Glutamatergic neuron (in vitro differentiated cells): ENCODE measurements at regions not wholly inside any gene's neighbourhood (a gene's known extent, or its start where the extent isn't known, plus 50 kb on each side); places are given as distances from the start of the nearest gene placed in this dataset.

Source experiments
- DNase-seq: peaks from one replicate; pipeline ENCODE4 v3.0.0; 2022
- H3K27ac Mint-ChIP-seq: one replicate; pipeline ENCODE4 v1.8.0; 2020; ENCODE audit warnings: mild to moderate bottlenecking, mixed read lengths, inconsistent platforms; ENCODE audit not compliant: unreplicated experiment
- H3K27me3 Mint-ChIP-seq: one replicate; pipeline ENCODE4 v1.8.0; 2020; ENCODE audit warnings: mild to moderate bottlenecking, moderate library complexity, mixed read lengths, inconsistent platforms; ENCODE audit not compliant: unreplicated experiment
- H3K36me3 Mint-ChIP-seq: one replicate; pipeline ENCODE4 v1.8.0; 2020; ENCODE audit warnings: mild to moderate bottlenecking, mixed read lengths, inconsistent platforms; ENCODE audit not compliant: unreplicated experiment
- H3K4me1 Mint-ChIP-seq: one replicate; pipeline ENCODE4 v1.8.0; 2020; ENCODE audit warnings: mild to moderate bottlenecking, low read depth, mixed read lengths, inconsistent platforms; ENCODE audit not compliant: unreplicated experiment
- H3K4me3 Mint-ChIP-seq: one replicate; pipeline ENCODE4 v1.8.0; 2020; ENCODE audit warnings: mild to moderate bottlenecking, mixed read lengths, inconsistent platforms; ENCODE audit not compliant: unreplicated experiment
- H3K9me3 Mint-ChIP-seq: one replicate; pipeline ENCODE4 v1.8.0; 2020; ENCODE audit warnings: mild to moderate bottlenecking, moderate library complexity, mixed read lengths, inconsistent platforms; ENCODE audit not compliant: unreplicated experiment
- TF ChIP-seq, protein P1 (sequence below): fragments of 200-600 bp; sonication (generic); IDR thresholded peaks from one replicate; pipeline ENCODE4 v1.5.0; 2021; ENCODE audit not compliant: partially characterized antibody, unreplicated experiment

DNA sequence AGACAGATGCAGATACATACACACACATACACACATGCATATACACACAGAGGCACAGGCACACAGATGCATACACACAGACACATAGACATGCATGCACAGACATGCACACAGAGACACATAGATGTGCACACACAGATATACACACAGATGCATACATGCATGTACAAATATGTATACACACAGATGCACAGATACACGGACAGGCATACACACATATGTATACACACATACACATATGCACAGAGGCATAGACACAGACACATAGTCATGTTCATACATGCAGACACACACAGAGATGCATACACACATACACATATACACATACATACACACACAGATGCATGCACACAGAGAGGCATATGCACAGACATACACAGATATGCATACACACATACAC is 437.3 kb upstream of the SMIM21 start:
- peaks cover 8% of the 10 kb centered on the region for H3K9me3 Mint-ChIP-seq
- H3K36me3 Mint-ChIP-seq: no peaks in the 10 kb centered on the region
- H3K27ac Mint-ChIP-seq: no peak overlapping the region
- no peaks in the 10 kb centered on the region for H3K27me3 Mint-ChIP-seq
- no peak overlapping the region for H3K4me3 Mint-ChIP-seq
- H3K4me1 Mint-ChIP-seq: no peaks in the 10 kb centered on the region
- DNase-seq: no peak
- TF ChIP-seq, protein P1, sequence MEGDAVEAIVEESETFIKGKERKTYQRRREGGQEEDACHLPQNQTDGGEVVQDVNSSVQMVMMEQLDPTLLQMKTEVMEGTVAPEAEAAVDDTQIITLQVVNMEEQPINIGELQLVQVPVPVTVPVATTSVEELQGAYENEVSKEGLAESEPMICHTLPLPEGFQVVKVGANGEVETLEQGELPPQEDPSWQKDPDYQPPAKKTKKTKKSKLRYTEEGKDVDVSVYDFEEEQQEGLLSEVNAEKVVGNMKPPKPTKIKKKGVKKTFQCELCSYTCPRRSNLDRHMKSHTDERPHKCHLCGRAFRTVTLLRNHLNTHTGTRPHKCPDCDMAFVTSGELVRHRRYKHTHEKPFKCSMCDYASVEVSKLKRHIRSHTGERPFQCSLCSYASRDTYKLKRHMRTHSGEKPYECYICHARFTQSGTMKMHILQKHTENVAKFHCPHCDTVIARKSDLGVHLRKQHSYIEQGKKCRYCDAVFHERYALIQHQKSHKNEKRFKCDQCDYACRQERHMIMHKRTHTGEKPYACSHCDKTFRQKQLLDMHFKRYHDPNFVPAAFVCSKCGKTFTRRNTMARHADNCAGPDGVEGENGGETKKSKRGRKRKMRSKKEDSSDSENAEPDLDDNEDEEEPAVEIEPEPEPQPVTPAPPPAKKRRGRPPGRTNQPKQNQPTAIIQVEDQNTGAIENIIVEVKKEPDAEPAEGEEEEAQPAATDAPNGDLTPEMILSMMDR: no peak

DNA sequence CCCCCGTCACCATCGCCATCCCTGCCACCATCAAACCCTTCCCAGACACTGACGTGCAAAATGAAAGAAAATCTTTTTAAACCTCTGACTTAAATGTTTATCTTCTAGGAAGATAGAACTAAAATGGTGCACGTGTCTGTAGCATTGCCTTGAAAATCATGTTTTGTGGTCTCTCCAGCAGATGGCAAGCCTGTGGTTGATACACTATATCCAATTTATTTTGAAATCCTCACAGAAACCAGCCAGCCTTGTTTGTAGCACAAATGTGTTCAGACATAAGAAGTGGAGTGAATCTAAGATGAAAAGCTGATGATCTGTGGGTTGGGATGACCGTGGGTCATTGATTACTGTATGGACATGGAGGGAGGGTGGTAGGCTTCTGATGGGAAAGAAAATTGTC is 436.2 kb upstream of the SMIM21 start:
- Mint-ChIP-seq H3K9me3 (peaks cover 8% of the 10 kb centered on the region), H3K27ac (no peak overlapping the region), H3K4me1 (no peaks in the 10 kb centered on the region), H3K27me3 (no peaks in the 10 kb centered on the region), H3K4me3 (no peak overlapping the region), H3K36me3 (no peaks in the 10 kb centered on the region)
- no peak for DNase-seq
- TF ChIP-seq, protein P1: no peak

DNA sequence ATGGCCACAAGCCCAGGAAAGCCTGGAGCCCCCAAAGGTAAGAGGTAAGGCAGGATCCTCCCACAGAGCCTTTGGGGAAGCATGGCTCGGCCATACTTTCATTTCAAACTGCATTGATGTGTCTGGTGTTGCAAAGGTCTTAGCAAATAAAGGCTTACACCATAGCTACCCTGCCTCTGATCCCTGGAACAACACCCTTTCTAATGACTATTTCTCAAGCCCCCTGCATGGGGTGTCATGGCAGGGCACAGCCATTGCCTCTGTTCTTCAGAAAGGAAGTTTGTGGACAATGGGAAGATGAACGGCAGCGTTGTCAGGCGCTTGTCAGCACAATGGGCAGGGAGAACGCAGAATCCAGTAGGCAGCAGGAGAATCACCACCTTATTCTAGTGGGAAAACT is 435.0 kb upstream of the SMIM21 start:
- H3K27me3 Mint-ChIP-seq: no peaks in the 10 kb centered on the region
- H3K4me3 Mint-ChIP-seq: no peak overlapping the region
- no peak overlapping the region for H3K27ac Mint-ChIP-seq
- TF ChIP-seq, protein P1: no peak
- no peak for DNase-seq
- no peaks in the 10 kb centered on the region for H3K4me1 Mint-ChIP-seq
- H3K36me3 Mint-ChIP-seq: no peaks in the 10 kb centered on the region
- H3K9me3 Mint-ChIP-seq: peaks cover 8% of the 10 kb centered on the region

DNA sequence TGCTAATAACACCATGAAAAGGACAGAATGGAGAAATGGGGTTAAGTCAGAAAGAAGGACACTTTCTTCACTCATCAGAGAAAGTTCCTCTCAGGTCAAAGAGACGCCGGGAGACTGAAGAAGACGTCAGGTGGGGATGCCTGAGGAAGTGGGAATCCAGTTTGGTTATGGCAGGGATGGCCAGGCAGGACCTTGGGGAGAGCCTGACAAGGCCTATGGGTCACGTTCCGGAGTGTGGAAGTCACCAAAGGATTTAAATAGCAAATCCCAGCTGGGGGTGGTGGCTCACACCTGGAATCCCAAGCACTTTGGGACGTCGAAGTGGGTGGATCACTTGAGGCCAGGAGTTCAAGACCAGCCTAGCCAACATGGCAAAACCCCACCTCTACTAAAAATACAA is 432.7 kb upstream of the SMIM21 start:
- Mint-ChIP-seq H3K36me3 (no peaks in the 10 kb centered on the region), H3K27me3 (no peaks in the 10 kb centered on the region), H3K27ac (no peak overlapping the region), H3K9me3 (peaks cover 8% of the 10 kb centered on the region), H3K4me1 (no peaks in the 10 kb centered on the region), H3K4me3 (no peak overlapping the region)
- DNase-seq: no peak
- TF ChIP-seq, protein P1: no peak

DNA sequence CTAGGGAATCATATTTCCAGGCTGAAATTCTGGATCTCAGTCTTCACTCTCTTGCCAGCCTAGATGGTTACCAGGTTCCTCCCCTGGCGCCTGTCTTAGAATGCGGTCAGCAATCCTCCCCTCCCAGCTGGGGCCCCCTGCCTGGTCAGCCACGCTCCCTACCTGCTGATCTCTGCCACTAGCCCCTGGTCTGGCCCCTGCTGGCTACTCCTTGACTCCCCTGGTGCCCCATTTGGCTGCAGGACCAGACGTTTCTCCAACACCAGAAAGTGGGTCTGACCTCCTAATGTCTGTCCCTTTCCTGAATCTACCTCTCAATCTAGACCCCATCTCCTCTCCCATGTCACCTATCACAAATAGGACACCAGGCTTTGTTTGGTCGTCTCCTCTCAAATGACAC is 432.0 kb upstream of the SMIM21 start:
- Mint-ChIP-seq H3K27ac (no peak overlapping the region), H3K4me3 (no peak overlapping the region), H3K27me3 (no peaks in the 10 kb centered on the region), H3K4me1 (no peaks in the 10 kb centered on the region), H3K36me3 (no peaks in the 10 kb centered on the region), H3K9me3 (peaks cover 2% of the 10 kb centered on the region)
- TF ChIP-seq, protein P1: no peak
- DNase-seq: no peak
